ENCODE measurements at regions not wholly inside any gene's neighbourhood (a gene's known extent, or its start where the extent isn't known, plus 50 kb on each side); places are given as distances from the start of the nearest gene placed in this dataset.

- TF ChIP-seq, protein P1, sequence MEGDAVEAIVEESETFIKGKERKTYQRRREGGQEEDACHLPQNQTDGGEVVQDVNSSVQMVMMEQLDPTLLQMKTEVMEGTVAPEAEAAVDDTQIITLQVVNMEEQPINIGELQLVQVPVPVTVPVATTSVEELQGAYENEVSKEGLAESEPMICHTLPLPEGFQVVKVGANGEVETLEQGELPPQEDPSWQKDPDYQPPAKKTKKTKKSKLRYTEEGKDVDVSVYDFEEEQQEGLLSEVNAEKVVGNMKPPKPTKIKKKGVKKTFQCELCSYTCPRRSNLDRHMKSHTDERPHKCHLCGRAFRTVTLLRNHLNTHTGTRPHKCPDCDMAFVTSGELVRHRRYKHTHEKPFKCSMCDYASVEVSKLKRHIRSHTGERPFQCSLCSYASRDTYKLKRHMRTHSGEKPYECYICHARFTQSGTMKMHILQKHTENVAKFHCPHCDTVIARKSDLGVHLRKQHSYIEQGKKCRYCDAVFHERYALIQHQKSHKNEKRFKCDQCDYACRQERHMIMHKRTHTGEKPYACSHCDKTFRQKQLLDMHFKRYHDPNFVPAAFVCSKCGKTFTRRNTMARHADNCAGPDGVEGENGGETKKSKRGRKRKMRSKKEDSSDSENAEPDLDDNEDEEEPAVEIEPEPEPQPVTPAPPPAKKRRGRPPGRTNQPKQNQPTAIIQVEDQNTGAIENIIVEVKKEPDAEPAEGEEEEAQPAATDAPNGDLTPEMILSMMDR (conservative IDR thresholded peaks at IDR 0.05; ENCODE audit: low read depth, low read length): no peak
- TF ChIP-seq SMC3 (IDR thresholded peaks at IDR 0.05; ENCODE audit: low read depth, low read length): no peak
- no peak for TF ChIP-seq POLR2A (IDR thresholded peaks at IDR 0.05; ENCODE audit: low read depth, low read length)
- no peak for TF ChIP-seq RCOR1 (IDR thresholded peaks at IDR 0.05; ENCODE audit: insufficient replicate concordance, low read length)
- TF ChIP-seq CHD1 (IDR thresholded peaks at IDR 0.05; ENCODE audit: low read depth, low read length): no peak
- TF ChIP-seq USF2 (IDR thresholded peaks at IDR 0.05; ENCODE audit: low read depth, low read length): no peak
- TF ChIP-seq FOS (IDR thresholded peaks at IDR 0.05; ENCODE audit: low read depth, low read length): no peak
These were observed 288.7 kb upstream of the RORA start for GRCh38 chr15:61517776-61518175.
